BLaER1 treated with 17β-estradiol and CSF1 and Interleukin-3, amounts not matched to agents 10 nM and 100 nM (cell line): ENCODE measurements at regions not wholly inside any gene's neighbourhood (a gene's known extent, or its start where the extent isn't known, plus 50 kb on each side); places are given as distances from the start of the nearest gene placed in this dataset.

ENCODE experiments used
- H3K27ac ChIP-seq, 11 experiments: shearing (Covaris generic); formaldehyde crosslinking; 2 replicates each; pipeline ENCODE4 v1.8.1; 2022
- H3K27me3 ChIP-seq, 11 experiments: shearing (Covaris generic); formaldehyde crosslinking; 2 replicates each; pipeline ENCODE4 v1.8.1; 2022
- H3K36me3 ChIP-seq, 11 experiments: shearing (Covaris generic); formaldehyde crosslinking; 2 replicates each; pipeline ENCODE4 v1.8.1; 2022
- H3K4me1 ChIP-seq, 10 experiments: shearing (Covaris generic); formaldehyde crosslinking; 2 replicates each; pipeline ENCODE4 v1.8.1; 2022
- H3K4me2 ChIP-seq, 11 experiments: shearing (Covaris generic); formaldehyde crosslinking; 2 replicates each; pipeline ENCODE4 v1.8.1; 2022
- H3K4me3 ChIP-seq, 10 experiments: shearing (Covaris generic); formaldehyde crosslinking; 2 replicates each; pipeline ENCODE4 v1.8.1; 2022
- H3K9ac ChIP-seq, 11 experiments: shearing (Covaris generic); formaldehyde crosslinking; 2 replicates each; pipeline ENCODE4 v1.8.1; 2022
- H3K9me3 ChIP-seq, 11 experiments: shearing (Covaris generic); formaldehyde crosslinking; replicated peaks in 1 of 11; 2 replicates each; pipeline ENCODE4 v1.8.1; 2022
- H4K20me1 ChIP-seq, 11 experiments: shearing (Covaris generic); formaldehyde crosslinking; 2 replicates each; pipeline ENCODE4 v1.8.1; 2022
- Cebpa-rat ChIP-seq, 11 experiments: shearing (Covaris generic); IDR thresholded peaks; 2 replicates each; pipeline ENCODE4 v1.8.1; 2022

GRCh38 chr2:223383315-223383714, 218.8 kb downstream of the SCG2 start:
- Histone ChIP-seq H4K20me1 (no peaks in the 10 kb centered on the region), H3K36me3 (no peaks in the 10 kb centered on the region), H3K4me1 (no peaks in the 10 kb centered on the region), H3K9ac (no peak overlapping the region), H3K4me3 (no peak overlapping the region), H3K27ac (no peak overlapping the region), H3K4me2 (no peak overlapping the region), H3K9me3 (peaks cover 0 to 13% (median 6%) of the 10 kb centered on the region in 11 experiments; a peak in 6 of 22 replicates), H3K27me3 (no peaks in the 10 kb centered on the region)
- no peak for TF ChIP-seq Cebpa-rat (IDR thresholded peaks at IDR 0.05)

- Histone ChIP-seq H3K27ac (no peak overlapping the region), H3K9me3 (no peaks in the 10 kb centered on the region), H3K4me2 (no peak overlapping the region), H3K9ac (no peak overlapping the region), H3K4me3 (no peak overlapping the region), H3K4me1 (no peaks in the 10 kb centered on the region), H3K36me3 (no peaks in the 10 kb centered on the region), H4K20me1 (no peaks in the 10 kb centered on the region), H3K27me3 (no peaks in the 10 kb centered on the region)
- TF ChIP-seq Cebpa-rat (IDR thresholded peaks at IDR 0.05), result no peak
These were observed 216.0 kb downstream of the SCG2 start for GRCh38 chr2:223386189-223386588.

GRCh38 chr2:223386984-223387383, 215.2 kb downstream of the SCG2 start:
- Histone ChIP-seq H3K27ac (no peak overlapping the region), H3K27me3 (no peaks in the 10 kb centered on the region), H4K20me1 (no peaks in the 10 kb centered on the region), H3K36me3 (no peaks in the 10 kb centered on the region), H3K9ac (no peak overlapping the region), H3K4me2 (no peak overlapping the region), H3K9me3 (no peaks in the 10 kb centered on the region), H3K4me3 (no peak overlapping the region), H3K4me1 (no peaks in the 10 kb centered on the region)
- no peak for TF ChIP-seq Cebpa-rat (IDR thresholded peaks at IDR 0.05)

GRCh38 chr2:223389624-223390023, 212.5 kb downstream of the SCG2 start:
- Histone ChIP-seq H3K9me3 (peaks cover 0 to 12% (median 8%) of the 10 kb centered on the region in 11 experiments; a peak in 14 of 22 replicates), H3K4me2 (no peak overlapping the region), H3K27me3 (no peaks in the 10 kb centered on the region), H4K20me1 (no peaks in the 10 kb centered on the region), H3K27ac (no peak overlapping the region), H3K4me3 (no peak overlapping the region), H3K9ac (no peak overlapping the region), H3K4me1 (no peaks in the 10 kb centered on the region), H3K36me3 (no peaks in the 10 kb centered on the region)
- no peak for TF ChIP-seq Cebpa-rat (IDR thresholded peaks at IDR 0.05)

- Histone ChIP-seq H3K4me2 (no peak overlapping the region), H3K27me3 (no peaks in the 10 kb centered on the region), H4K20me1 (no peaks in the 10 kb centered on the region), H3K4me1 (no peaks in the 10 kb centered on the region; a peak in 1 of 20 replicates), H3K27ac (no peak overlapping the region), H3K9me3 (peaks cover 3 to 23% (median 11%) of the 10 kb centered on the region in 11 experiments; a peak in 17 of 22 replicates), H3K36me3 (no peaks in the 10 kb centered on the region), H3K9ac (no peak overlapping the region), H3K4me3 (no peak overlapping the region)
- peak in 1 of 11 experiments; percentile 63; a peak in 1 of 22 replicates for TF ChIP-seq Cebpa-rat (IDR thresholded peaks at IDR 0.05)
These were observed 205.2 kb downstream of the SCG2 start for GRCh38 chr2:223396993-223397392.

- Histone ChIP-seq H3K4me1 (no peaks in the 10 kb centered on the region; a peak in 1 of 20 replicates), H3K9me3 (peaks cover 0 to 14% (median 6%) of the 10 kb centered on the region in 11 experiments; a peak in 6 of 22 replicates), H3K9ac (no peak overlapping the region), H3K4me3 (no peak overlapping the region), H3K27me3 (no peaks in the 10 kb centered on the region), H4K20me1 (no peaks in the 10 kb centered on the region), H3K27ac (no peak overlapping the region), H3K36me3 (no peaks in the 10 kb centered on the region), H3K4me2 (no peak overlapping the region)
- no peak for TF ChIP-seq Cebpa-rat (IDR thresholded peaks at IDR 0.05)
These were observed 202.7 kb downstream of the SCG2 start for GRCh38 chr2:223399357-223399957.

GRCh38 chr2:223404616-223405015, 197.5 kb downstream of the SCG2 start:
- Histone ChIP-seq H3K4me3 (no peak overlapping the region), H3K36me3 (no peaks in the 10 kb centered on the region), H4K20me1 (no peaks in the 10 kb centered on the region), H3K4me2 (no peak overlapping the region), H3K4me1 (no peaks in the 10 kb centered on the region; a peak in 1 of 20 replicates), H3K27me3 (no peaks in the 10 kb centered on the region), H3K27ac (no peak overlapping the region), H3K9ac (no peak overlapping the region), H3K9me3 (peaks cover 0 to 8% (median 0%) of the 10 kb centered on the region in 11 experiments; a peak in 1 of 22 replicates)
- TF ChIP-seq Cebpa-rat (IDR thresholded peaks at IDR 0.05), result no peak

- Histone ChIP-seq H3K9me3 (no peaks in the 10 kb centered on the region), H3K4me2 (no peak overlapping the region), H3K27me3 (no peaks in the 10 kb centered on the region), H3K9ac (no peak overlapping the region), H3K4me1 (no peaks in the 10 kb centered on the region; a peak in 1 of 20 replicates), H3K36me3 (no peaks in the 10 kb centered on the region), H4K20me1 (no peaks in the 10 kb centered on the region), H3K4me3 (no peak overlapping the region), H3K27ac (no peak overlapping the region)
- TF ChIP-seq Cebpa-rat (IDR thresholded peaks at IDR 0.05), result no peak
These were observed 187.5 kb downstream of the SCG2 start for GRCh38 chr2:223414646-223415045.

GRCh38 chr2:223415071-223415470, 187.1 kb downstream of the SCG2 start:
- H4K20me1 ChIP-seq, result no peaks in the 10 kb centered on the region
- H3K36me3 ChIP-seq, result no peaks in the 10 kb centered on the region
- no peak for TF ChIP-seq Cebpa-rat (IDR thresholded peaks at IDR 0.05)
- no peak overlapping the region for H3K4me2 ChIP-seq
- H3K4me3 ChIP-seq, result no peak overlapping the region
- no peaks in the 10 kb centered on the region for H3K27me3 ChIP-seq
- H3K27ac ChIP-seq, result no peak overlapping the region
- H3K4me1 ChIP-seq, result no peaks in the 10 kb centered on the region; a peak in 1 of 20 replicates
- H3K9ac ChIP-seq, result no peak overlapping the region
- H3K9me3 ChIP-seq, result no peaks in the 10 kb centered on the region
